ENCODE measurements at regions not wholly inside any gene's neighbourhood (a gene's known extent, or its start where the extent isn't known, plus 50 kb on each side); places are given as distances from the start of the nearest gene placed in this dataset.

DNA sequence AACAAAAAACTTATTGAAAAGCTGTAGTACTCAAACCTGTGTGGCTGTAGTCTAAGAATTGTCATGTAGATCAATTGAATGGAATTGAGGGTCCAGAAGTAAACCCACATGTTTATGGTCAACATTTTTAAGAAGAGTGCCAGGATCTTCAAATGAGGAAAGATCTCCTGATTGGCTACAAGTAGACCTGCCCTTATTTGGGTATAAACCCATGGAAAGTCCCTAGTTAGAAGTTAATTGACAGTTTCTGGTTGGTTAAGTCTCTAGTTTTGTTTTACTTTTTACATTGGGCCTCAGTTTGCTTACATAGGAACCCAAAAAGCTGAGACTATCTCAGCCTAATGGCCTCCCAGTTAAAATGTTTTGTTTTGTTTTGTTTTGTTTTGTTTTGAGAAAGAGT, 91.9 kb upstream of the RESF1 start:
- no peak overlapping the region for H3K4me3 ChIP-seq (ENCODE audit: low read depth, low read length)
- DNase-seq (ENCODE audit: low read depth): no peak
- TF ChIP-seq, protein P1, sequence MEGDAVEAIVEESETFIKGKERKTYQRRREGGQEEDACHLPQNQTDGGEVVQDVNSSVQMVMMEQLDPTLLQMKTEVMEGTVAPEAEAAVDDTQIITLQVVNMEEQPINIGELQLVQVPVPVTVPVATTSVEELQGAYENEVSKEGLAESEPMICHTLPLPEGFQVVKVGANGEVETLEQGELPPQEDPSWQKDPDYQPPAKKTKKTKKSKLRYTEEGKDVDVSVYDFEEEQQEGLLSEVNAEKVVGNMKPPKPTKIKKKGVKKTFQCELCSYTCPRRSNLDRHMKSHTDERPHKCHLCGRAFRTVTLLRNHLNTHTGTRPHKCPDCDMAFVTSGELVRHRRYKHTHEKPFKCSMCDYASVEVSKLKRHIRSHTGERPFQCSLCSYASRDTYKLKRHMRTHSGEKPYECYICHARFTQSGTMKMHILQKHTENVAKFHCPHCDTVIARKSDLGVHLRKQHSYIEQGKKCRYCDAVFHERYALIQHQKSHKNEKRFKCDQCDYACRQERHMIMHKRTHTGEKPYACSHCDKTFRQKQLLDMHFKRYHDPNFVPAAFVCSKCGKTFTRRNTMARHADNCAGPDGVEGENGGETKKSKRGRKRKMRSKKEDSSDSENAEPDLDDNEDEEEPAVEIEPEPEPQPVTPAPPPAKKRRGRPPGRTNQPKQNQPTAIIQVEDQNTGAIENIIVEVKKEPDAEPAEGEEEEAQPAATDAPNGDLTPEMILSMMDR (IDR thresholded peaks at IDR 0.05; ENCODE audit: insufficient read depth, low read depth, low read length): no peak

DNA sequence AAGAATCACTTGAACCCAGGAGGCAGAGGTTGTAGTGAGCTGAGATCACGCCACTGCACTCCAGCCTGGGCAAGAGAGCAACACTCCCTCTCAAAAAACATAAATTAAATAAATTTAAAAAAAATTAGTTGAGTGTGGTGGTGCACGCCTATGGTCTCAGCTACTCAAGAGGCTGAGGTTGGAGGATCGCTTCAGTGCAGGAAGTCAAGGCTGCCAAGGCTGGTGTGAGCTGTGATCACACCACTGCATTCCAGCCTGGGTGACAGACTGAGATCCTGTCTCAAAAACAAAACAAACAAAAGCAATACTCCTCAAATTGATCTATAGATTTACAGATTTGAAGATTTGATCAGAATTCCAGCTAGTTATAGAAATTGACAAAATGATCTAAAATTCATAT, 92.7 kb upstream of the RESF1 start:
- TF ChIP-seq, protein P1 (IDR thresholded peaks at IDR 0.05; ENCODE audit: insufficient read depth, low read depth, low read length): no peak
- no peak for DNase-seq (ENCODE audit: low read depth)
- no peak overlapping the region for H3K4me3 ChIP-seq (ENCODE audit: low read depth, low read length)

DNA sequence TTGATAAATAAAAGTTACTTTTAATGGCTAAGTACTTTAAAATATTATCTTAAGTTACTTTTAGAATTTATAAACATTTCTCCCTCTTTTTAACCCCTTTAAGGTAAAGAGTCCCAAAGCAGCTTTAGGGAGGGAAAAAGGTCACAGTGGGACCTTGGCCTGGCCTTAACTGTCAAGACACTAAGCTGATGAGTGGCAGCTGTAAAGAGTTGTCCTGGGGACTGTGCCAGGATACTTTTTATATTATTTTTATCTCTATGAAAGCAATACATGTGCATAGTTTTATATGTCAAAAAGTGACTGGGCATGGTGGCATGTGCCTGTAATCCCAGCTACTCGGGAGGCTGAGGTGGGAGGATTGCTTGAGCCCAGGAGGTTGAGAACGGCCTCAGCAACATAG, 94.2 kb upstream of the RESF1 start:
- TF ChIP-seq, protein P1 (IDR thresholded peaks at IDR 0.05; ENCODE audit: insufficient read depth, low read depth, low read length): no peak
- DNase-seq (ENCODE audit: low read depth): no peak
- no peak overlapping the region for H3K4me3 ChIP-seq (ENCODE audit: low read depth, low read length)

DNA sequence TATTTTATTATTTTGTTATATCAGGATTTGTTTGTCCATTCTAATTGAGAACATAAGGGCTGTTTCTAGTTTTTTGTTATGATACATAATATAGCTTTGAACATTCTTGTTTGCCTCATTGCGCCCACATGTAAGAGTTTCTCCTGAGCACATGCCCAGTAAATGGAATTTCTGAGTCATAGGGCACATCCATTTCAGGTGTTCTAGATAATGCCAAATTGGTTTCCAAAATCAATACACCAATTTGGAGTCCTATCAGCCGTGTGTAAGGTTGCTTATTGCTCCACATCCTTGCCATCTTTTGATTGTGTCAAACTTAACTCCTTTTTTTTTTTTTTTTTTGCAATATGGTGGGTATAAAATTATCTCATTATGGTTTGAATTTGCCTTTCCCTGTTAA, 97.9 kb upstream of the RESF1 start:
- DNase-seq (ENCODE audit: low read depth): no peak
- TF ChIP-seq, protein P1 (IDR thresholded peaks at IDR 0.05; ENCODE audit: insufficient read depth, low read depth, low read length): no peak
- no peak overlapping the region for H3K4me3 ChIP-seq (ENCODE audit: low read depth, low read length)

DNA sequence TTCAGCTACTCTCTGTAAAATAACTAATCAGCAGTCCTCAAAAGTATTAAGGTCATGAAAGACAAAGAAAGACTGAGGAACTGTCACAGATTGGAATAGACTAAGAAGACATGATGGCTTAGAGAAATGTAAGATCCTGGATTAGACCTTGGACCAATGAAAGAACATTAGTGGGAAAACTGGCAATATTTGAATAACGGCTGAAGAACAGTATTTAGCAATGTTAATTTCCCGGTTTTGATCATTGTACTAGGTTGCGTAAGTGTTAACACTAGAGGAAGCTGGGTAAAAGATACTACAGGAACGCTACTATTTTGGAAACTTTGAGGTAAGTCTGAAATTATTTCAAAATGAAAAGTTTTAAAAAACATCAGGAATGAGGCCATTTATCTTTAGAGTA, 98.8 kb upstream of the RESF1 start:
- TF ChIP-seq, protein P1 (IDR thresholded peaks at IDR 0.05; ENCODE audit: insufficient read depth, low read depth, low read length): no peak
- no peak overlapping the region for H3K4me3 ChIP-seq (ENCODE audit: low read depth, low read length)
- DNase-seq (ENCODE audit: low read depth): no peak

DNA sequence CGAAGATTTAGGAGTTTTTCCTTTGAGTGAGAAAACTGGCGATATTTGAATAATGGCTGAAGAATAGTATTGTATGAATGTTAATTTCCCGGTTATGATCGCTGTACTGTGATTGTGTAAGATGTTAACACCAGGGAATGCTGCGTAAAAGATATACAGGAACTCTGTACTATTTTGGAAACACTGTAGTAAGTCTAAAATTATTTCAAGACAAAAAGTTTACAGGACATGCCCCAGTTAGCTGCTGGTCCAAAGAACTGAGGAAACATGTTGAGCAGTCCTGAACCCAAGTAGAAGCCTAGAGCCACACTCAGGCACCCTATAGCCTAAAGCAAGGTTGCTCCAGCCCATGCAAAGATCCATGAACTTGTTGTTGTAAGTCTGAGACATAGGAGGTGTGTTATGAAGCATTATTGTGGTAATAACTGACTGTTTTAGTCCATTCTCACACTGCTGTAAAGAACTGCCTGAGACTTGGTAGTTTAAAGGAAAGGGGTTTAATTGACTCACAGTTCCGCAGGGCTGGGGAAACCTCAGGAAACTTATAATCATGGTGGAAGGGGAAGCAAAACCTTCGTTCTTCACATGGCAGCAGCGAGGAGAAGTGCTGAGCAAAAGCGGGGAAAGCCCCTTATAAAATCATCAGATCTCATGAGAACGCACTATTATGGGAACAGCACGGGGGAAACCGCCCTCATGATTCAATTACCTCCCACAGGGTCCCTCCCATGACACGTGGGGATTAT, 99.8 kb upstream of the RESF1 start:
- TF ChIP-seq, protein P1 (IDR thresholded peaks at IDR 0.05; ENCODE audit: insufficient read depth, low read depth, low read length): no peak
- DNase-seq (ENCODE audit: low read depth): no peak
- H3K4me3 ChIP-seq (ENCODE audit: low read depth, low read length): no peak overlapping the region

DNA sequence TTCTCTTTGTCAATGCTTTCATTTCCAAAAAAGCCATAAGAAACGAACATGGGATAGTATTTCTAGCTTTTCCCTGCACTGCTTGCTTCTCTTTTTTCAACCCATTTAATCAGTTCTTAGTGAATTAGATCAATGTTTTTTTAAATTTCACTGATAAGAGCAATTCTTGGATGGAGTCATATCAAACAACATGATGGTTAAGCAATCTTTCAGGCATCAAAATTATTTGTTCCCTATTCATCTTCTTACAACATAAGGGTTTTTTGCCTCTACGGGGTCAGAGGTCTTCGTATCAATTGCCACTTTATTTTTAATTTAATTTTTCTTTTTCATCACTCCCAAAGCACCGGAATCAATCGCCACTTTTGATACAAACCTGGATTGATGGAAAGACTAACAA, 103.8 kb upstream of the RESF1 start:
- TF ChIP-seq, protein P1 (IDR thresholded peaks at IDR 0.05; ENCODE audit: insufficient read depth, low read depth, low read length): no peak
- no peak for DNase-seq (ENCODE audit: low read depth)
- H3K4me3 ChIP-seq (ENCODE audit: low read depth, low read length): no peak overlapping the region

Data from fibroblast of villous mesenchyme (primary cell).